K562 (cell line): ENCODE measurements at regions not wholly inside any gene's neighbourhood (a gene's known extent, or its start where the extent isn't known, plus 50 kb on each side); places are given as distances from the start of the nearest gene placed in this dataset.

Experiments
- ATAC-seq: fragments of 200-7000 bp; cut with Tn5 transposase; 3 replicates; pipeline ENCODE4 v1.9.1; 2020; ENCODE audit warnings: moderate library complexity
- BruUV-seq: library from RNA; stranded (reverse); fragments of 400-500 nt; replicated peaks from 2 replicates; lab custom pipeline; 2021; lab: Mats Ljungman, UMichigan
- CTCF ChIA-PET: fragments of 300-600 bp; formaldehyde crosslinking; extraction: SDS; loops from one replicate; lab custom pipeline; 2021; ENCODE audit warnings: low intra/inter-chr PET ratio; lab: Yijun Ruan, JAX
- POLR2A ChIA-PET: fragments of 300-600, 350-650 bp; sonication (Branson Sonifier 250); formaldehyde crosslinking; extraction: SDS; loops from one replicate; lab custom pipeline; 2021; ENCODE audit warnings: antibody characterized with exemption, inconsistent platforms; lab: Yijun Ruan, JAX
- DNase-seq, 4 experiments: peaks; one replicate each; pipeline versions ENCODE4 v3.0.0 to v3.0.0-alpha.2; 2011 to 2018; ENCODE audit warnings: low spot score in 3 of 4, mixed read lengths in 3 of 4; ENCODE audit errors: extremely low read depth in 1 of 4
- FAIRE-seq: peaks from 2 replicates; lab custom pipeline; 2011; peaks lifted over from hg19 to GRCh38; lab: Jason Lieb, UNC
- H2AFZ ChIP-seq: 2 replicates; pipeline ENCODE4 v1.6.0; 2011; ENCODE audit warnings: low read depth, low read length, control low read depth, inconsistent platforms
- H3K27ac ChIP-seq: fragments of 200-600 bp; 3 replicates; pipeline ENCODE4 v1.8.0; 2011; ENCODE audit warnings: low read depth, mild to moderate bottlenecking, control low read depth, inconsistent platforms, low read length, moderate library complexity, mixed read lengths; ENCODE audit errors: extremely low read depth
- H3K27me3 ChIP-seq, 2 experiments: fragments of 300-600 bp in 1 of 2; 2 replicates in 1 of 2; 3 replicates in 1 of 2; pipeline versions ENCODE4 v1.6.0 to v1.8.0; 2011; ENCODE audit warnings: inconsistent platforms in 2 of 2, low read length in 2 of 2, mild to moderate bottlenecking in 1 of 2, mixed read lengths in 1 of 2, moderate library complexity in 1 of 2; ENCODE audit not compliant: control insufficient read depth in 2 of 2, insufficient read depth in 2 of 2
- H3K36me3 ChIP-seq: fragments of 300-600 bp; 3 replicates; pipeline ENCODE4 v1.8.0; 2011; ENCODE audit warnings: mild to moderate bottlenecking, low read length, inconsistent platforms; ENCODE audit not compliant: control insufficient read depth, insufficient read depth
- H3K4me1 ChIP-seq, 2 experiments: fragments of 200-600 bp in 1 of 2; replicated peaks in 1 of 2; 2 replicates in 1 of 2; 3 replicates in 1 of 2; pipeline versions ENCODE4 v1.5.1 to v1.8.0; 2011; ENCODE audit warnings: inconsistent platforms in 2 of 2, low read length in 2 of 2, mild to moderate bottlenecking in 1 of 2, mixed read lengths in 1 of 2, moderate library complexity in 1 of 2; ENCODE audit not compliant: control insufficient read depth in 2 of 2, insufficient read depth in 2 of 2
- H3K4me2 ChIP-seq: 2 replicates; pipeline ENCODE4 v1.6.1; 2011; ENCODE audit warnings: low read length, control low read depth, inconsistent platforms, mixed read lengths; ENCODE audit not compliant: insufficient read depth
- H3K4me3 ChIP-seq: fragments of 200-600 bp; sonication (generic), shearing (Covaris generic); 2 replicates; pipeline ENCODE4 v1.5.1; 2016; ENCODE audit warnings: control low read depth, inconsistent platforms
- H3K79me2 ChIP-seq: fragments of 200-600 bp; 3 replicates; pipeline ENCODE4 v1.8.0; 2011; ENCODE audit warnings: low read length, inconsistent platforms; ENCODE audit not compliant: control insufficient read depth, insufficient read depth
- H3K9ac ChIP-seq, 2 experiments: 2 replicates each; pipeline versions ENCODE4 v1.6.0 to v1.6.1; 2011; ENCODE audit warnings: low read depth in 2 of 2, low read length in 2 of 2, control low read depth in 1 of 2, inconsistent platforms in 1 of 2, mild to moderate bottlenecking in 1 of 2, mixed read lengths in 1 of 2; ENCODE audit not compliant: insufficient read depth in 1 of 2
- H3K9me1 ChIP-seq: one replicate; pipeline ENCODE4 v1.6.0; 2011; ENCODE audit warnings: inconsistent platforms, mild to moderate bottlenecking, low read length, moderate library complexity; ENCODE audit not compliant: control insufficient read depth, insufficient read depth
- H3K9me3 ChIP-seq: replicated peaks from 2 replicates; pipeline ENCODE4 v1.5.1; 2011; ENCODE audit warnings: low read depth, low read length, inconsistent platforms; ENCODE audit not compliant: control insufficient read depth, insufficient read depth
- H4K20me1 ChIP-seq: replicated peaks from 2 replicates; pipeline ENCODE4 v1.6.1; 2011; ENCODE audit warnings: low read length, inconsistent platforms, mixed read lengths; ENCODE audit not compliant: control insufficient read depth, insufficient read depth
- ETS1 ChIP-seq: conservative IDR thresholded peaks from 2 replicates; pipeline ENCODE4 v1.6.1; 2011; ENCODE audit warnings: low read depth, mild to moderate bottlenecking, low read length; ENCODE audit not compliant: control insufficient read depth
- IRF1 ChIP-seq: sonication (generic); formaldehyde crosslinking; IDR thresholded peaks from 2 replicates; pipeline ENCODE4 v1.8.0; 2022; ENCODE audit warnings: missing genetic modification reagents, mild to moderate bottlenecking, borderline replicate concordance
- NR2C2 ChIP-seq, 2 experiments: fragments of 200-800 bp in 1 of 2; sonication (Bioruptor generic) in 1 of 2; sonication (generic) in 1 of 2; formaldehyde crosslinking in 1 of 2; IDR thresholded peaks; 2 replicates each; pipeline versions ENCODE4 v1.6.1 to v1.8.0; 2016 to 2022; ENCODE audit warnings: mild to moderate bottlenecking in 1 of 2, missing compliant biosample characterization in 1 of 2, missing genetic modification characterization in 1 of 2, missing genetic modification reagents in 1 of 2
- ZNF79 ChIP-seq: fragments of 250-450 bp; sonication (Bioruptor Pico); IDR thresholded peaks from 2 replicates; pipeline ENCODE4 v1.4.0; 2020; ENCODE audit warnings: low read depth, mild to moderate bottlenecking, moderate library complexity
- WGBS: fragments of 100-300 bp; shearing (Covaris generic); methylation state at CpG from one replicate; pipeline ENCODE4 v1.1.6; 2016; ENCODE audit warnings: low coverage, mixed read lengths; ENCODE audit not compliant: insufficient coverage; ENCODE audit errors: missing lambda C conversion rate; 5-methylcytosine and 5-hydroxymethylcytosine counted together
- in situ Hi-C: fragments of 300-500 bp; cut with MboI; formaldehyde crosslinking; loops from 4 replicates; pipeline ENCODE4 v1.15.0; 2018; ENCODE audit warnings: inconsistent platforms, mixed read lengths
- intact Hi-C: fragments of 100-400 bp; cut with micrococcal nuclease; formaldehyde crosslinking; loops from 2 replicates; pipeline ENCODE4 v1.14.2; 2022

- BruUV-seq, result no TSS peak
- Histone ChIP-seq H3K9ac (no peak overlapping the region), H3K36me3 (no peaks in the 10 kb centered on the region), H3K4me1 (no peaks in the 10 kb centered on the region), H3K27me3 (no peaks in the 10 kb centered on the region), H3K9me3 (no peaks in the 10 kb centered on the region; the same call in 1 of the 2 replicates), H3K27ac (no peak overlapping the region), H3K4me3 (no peak overlapping the region), H3K79me2 (no peaks in the 10 kb centered on the region), H3K4me2 (no peak overlapping the region), H2AFZ (no peak overlapping the region), H3K9me1 (no peaks in the 10 kb centered on the region), H4K20me1 (no peaks in the 10 kb centered on the region)
- POLR2A ChIA-PET, result no interaction called here
- FAIRE-seq, result no peak
- CTCF ChIA-PET, result no interaction called here
- DNase-seq, result no peak
- no peak for ATAC-seq
- intact Hi-C loops (no loop called here), in situ Hi-C loops (no loop called here)
- WGBS, result 1% methylated on average over 7 of the region's 7 CpGs
- TF ChIP-seq IRF1 (CRISPR knock-in tag) (no peak), NR2C2 (CRISPR knock-in tag; IDR thresholded peaks at IDR 0.05) (no peak), NR2C2 (tag; IDR thresholded peaks at IDR 0.05) (no peak), ZNF79 (no peak), ETS1 (no peak)
These were observed 190.3 kb upstream of the SPOCK3 start for GRCh38 chr4:167424341-167425256.
